NCI-H1105 (cell line): ENCODE measurements at regions not wholly inside any gene's neighbourhood (a gene's known extent, or its start where the extent isn't known, plus 50 kb on each side); places are given as distances from the start of the nearest gene placed in this dataset.
"Not testable (repeated sequence)": the region's sequence is repeated elsewhere in the genome, so short reads cannot be mapped to it uniquely, and the experiment has no call there.

Experiments
- DNase-seq: peaks from one replicate; lab custom pipeline; 2025; lab: John Stamatoyannopoulos, UW

GRCh38 chr3:28033059-28033784 is 208.2 kb upstream of the CMC1 start:
- no peak for DNase-seq

DNA sequence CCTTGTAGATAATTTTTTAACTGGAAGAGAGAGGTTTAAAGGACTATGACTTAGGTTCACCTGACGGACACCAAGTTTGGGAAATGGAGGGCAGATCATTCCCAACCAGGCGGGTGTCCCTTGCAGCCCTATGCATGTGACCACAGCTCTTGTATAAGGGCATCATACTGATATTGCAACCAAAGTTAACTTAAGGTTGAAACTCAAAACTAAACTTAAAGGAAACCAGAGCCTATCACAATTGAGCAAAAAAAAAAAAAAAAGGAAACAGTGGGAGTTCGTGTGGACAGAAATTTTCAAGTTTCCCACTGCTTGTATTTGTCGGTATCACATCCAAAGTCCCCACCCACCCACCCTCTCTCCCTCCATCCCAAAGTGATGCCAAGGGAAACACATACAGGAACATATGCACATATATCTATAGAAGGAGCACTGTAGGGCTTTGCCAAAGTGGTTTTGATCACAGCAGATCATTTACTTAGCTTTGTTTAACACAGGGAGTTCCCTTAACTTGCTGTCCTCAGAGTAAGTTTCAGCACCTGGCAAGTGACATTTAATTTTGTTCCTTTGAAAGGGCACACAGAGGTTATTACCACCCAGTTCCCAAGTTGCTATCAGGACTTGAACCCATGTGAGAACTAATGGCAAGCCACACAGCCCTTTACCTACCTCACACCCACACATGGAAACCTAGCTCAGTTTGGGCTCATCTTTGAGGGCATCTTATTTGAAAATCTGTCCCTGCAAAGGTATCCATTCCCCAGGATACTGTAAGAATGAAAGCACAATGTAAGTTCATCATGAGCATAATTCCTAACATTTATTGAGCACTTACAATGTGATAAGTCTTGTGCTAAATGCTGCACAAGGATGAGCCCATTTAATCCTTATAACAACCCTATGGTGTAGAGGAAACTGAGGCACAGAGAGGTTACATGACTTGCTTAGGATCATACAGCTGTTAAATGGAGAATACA is 204.5 kb upstream of the CMC1 start:
- no peak for DNase-seq

GRCh38 chr3:28039234-28039633 is 202.2 kb upstream of the CMC1 start:
- no peak for DNase-seq

DNA sequence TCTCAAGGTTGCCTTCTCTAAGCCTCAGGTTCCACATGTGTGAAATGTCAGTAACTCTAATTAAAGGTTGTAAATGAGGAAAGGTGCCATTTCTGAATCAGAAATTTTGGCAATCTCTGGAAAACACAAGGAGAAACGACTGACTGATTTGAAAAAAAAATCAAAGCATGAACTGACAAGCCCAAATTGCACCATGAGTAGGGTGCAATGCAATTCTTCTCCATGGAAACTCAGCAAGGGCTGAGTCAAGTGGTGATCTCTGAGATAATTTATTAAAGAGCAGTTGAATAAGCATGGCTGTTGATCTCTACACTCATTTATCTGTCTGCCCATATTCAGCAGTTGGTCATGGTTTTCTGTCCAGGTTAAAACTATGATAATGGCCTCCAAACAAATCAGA is 201.6 kb upstream of the CMC1 start:
- no peak for DNase-seq

DNA sequence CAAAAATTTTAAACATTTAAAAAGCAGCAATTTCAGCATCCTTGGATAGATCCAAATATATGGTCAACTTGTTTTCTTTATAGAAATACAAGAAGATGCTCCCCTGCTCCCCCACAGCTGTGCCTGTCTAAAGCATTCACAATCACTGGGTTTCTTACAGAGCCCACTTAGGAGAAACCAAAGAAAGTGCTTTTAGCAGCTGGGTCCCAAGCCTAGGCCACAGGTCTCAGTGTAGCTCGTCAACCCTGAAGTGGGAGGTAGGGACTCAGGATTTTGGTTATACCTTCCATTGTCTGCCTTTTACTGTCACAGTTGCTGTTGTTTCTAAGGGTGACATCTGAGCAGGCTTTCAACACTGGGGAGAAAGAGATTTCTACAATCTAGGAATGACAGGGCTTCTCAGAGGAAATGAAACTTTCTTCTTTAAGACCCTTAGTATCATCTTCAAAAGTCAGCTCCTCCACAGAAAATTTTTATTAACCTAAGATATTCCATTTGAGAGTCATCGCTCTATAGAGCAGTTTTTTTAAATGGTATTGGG is 199.3 kb upstream of the CMC1 start:
- DNase-seq = no peak

DNA sequence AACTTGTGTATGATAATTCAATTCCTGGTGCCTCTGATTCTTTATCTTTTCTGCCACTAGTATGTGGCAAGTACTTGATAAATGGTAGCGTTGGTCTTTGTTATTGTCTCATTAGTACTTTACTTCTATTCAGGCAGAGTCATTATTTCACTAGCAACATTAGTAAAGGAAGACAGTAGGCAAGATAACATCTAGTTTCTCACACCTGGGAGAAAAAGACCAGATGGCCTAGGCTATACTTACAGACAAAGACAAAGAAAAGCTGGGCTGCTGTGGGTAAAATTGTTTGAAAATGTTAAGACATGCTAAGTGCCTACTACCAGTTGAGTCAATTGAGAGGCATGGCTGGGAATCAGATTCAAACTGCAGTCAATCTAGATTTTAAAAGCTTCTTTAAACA is 198.7 kb upstream of the CMC1 start:
- DNase-seq = no peak

- DNase-seq = no peak
Observed at GRCh38 chr3:28050120-28050519, 191.3 kb upstream of the CMC1 start.

- DNase-seq = no peak
Observed at GRCh38 chr3:28050885-28051284, 190.5 kb upstream of the CMC1 start.

- no peak for DNase-seq
Observed at GRCh38 chr3:28053759-28054158, 187.7 kb upstream of the CMC1 start.

DNA sequence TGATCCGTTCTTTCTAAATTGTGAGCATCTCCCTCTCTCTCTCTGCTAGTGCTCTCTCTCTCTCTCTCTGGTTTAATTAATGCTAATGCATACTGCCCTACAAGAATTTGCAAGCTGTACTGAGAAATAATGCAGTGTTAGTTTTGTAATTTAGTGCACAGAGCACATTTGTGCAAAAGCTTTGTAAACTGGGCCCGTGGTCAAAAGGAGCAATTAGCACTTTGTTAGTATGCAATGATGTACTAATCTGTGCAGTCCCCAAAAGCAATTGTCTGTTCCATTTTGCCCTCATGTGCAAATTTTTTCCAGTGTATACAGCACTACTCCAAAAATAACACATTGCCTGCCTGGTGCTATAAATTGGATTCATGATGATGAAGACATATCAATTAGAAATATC is 184.6 kb upstream of the CMC1 start:
- no peak for DNase-seq

DNA sequence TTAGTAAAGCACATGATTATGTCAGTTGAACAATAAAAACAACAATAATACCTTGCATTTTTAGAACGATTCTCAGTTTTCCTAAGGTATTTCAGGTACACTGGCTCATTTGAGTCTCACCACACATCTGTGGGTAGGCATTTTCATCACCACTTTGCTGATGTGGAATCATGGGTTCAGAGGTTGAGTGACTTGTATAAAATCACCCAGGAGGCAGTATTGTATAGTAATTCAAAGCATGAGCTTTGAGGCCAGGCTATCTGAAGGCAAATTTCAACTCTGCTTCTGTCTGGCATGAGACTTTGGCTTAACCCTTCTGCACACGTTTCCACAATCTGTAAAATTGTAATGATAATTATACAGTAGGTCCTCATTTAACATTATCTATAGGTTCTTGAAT is 183.9 kb upstream of the CMC1 start:
- DNase-seq = no peak

DNA sequence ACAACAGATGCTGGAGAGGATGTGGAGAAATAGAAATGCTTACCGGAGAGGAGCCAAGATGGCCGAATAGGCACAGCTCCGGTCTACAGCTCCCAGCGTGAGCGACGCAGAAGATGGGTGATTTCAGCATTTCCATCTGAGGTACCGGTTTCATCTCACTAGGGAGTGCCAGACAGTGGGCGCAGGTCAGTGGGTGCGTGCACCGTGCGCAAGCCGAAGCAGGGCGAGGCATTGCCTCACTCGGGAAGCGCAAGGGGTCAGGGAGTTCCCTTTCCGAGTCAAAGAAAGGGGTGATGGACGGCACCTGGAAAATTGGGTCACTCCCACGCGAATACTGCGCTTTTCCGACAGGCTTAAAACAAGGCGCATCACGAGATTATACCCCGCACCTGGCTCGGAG is 182.2 kb upstream of the CMC1 start:
- DNase-seq = not testable (repeated sequence)

DNA sequence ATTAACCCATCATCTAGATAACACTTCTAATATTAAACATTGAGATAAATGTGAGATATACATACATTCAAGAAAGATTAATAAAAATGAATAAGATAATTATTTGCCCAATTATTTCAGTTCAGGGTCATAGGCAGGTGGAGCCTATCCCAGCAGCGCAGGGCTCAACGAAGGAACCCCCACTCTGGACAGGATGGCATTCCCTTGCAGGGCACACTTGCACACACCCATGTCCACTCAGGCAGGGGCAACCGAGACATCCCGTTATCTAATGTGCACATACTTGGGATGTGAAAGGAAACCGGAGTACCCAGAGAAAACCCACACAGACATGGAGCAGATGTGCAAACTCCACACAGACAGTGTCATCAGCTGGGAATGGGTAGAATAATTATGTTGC is 175.4 kb upstream of the CMC1 start:
- no peak for DNase-seq

- no peak for DNase-seq
Observed at GRCh38 chr3:28067014-28067413, 174.4 kb upstream of the CMC1 start.

- DNase-seq = no peak
Observed at GRCh38 chr3:28068342-28068741, 173.1 kb upstream of the CMC1 start.

GRCh38 chr3:28069438-28069837 is 172.0 kb upstream of the CMC1 start:
- DNase-seq = no peak

DNA sequence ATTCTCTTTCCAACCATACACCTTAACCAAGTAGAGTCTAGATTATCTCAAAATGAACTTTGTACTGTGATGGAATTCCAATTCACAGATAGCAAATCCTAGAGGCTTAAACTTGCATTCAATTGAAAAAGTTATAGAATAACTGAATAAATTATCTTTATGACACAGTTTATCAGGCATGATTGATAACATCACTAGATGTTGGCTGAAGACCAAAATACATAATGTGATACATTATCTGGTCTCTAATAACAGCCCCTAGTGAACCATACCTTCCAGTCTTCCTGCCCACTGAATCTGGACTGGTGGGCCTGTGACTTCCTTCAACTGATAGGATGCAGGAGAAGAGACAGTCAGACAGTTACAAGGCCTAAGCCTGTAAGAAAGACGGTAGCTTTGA is 165.2 kb upstream of the CMC1 start:
- DNase-seq = no peak

DNA sequence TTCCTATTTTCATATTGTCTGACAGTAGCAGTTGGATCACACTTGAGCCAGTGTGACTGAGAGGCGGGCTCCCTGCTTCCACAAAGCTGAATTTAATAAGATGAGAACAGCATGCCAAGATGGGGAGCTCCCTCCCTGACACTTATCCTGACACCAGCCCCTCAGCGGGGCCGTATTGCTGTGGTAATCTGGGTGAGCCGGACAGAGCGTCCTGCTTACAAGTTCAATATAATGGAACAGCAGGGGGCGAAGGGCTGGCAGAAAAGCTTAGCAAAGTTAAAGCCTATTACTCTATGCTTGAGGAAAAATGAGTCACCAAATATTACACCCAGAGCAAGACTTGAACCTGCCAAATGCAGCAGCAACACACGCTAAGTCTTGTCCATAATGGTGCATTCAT is 163.8 kb upstream of the CMC1 start:
- DNase-seq = no peak

GRCh38 chr3:28078536-28078935 is 162.9 kb upstream of the CMC1 start:
- no peak for DNase-seq

- no peak for DNase-seq
Observed at GRCh38 chr3:28080716-28081115, 160.7 kb upstream of the CMC1 start.

- DNase-seq = no peak
Observed at GRCh38 chr3:28081533-28081947, 159.9 kb upstream of the CMC1 start.

DNA sequence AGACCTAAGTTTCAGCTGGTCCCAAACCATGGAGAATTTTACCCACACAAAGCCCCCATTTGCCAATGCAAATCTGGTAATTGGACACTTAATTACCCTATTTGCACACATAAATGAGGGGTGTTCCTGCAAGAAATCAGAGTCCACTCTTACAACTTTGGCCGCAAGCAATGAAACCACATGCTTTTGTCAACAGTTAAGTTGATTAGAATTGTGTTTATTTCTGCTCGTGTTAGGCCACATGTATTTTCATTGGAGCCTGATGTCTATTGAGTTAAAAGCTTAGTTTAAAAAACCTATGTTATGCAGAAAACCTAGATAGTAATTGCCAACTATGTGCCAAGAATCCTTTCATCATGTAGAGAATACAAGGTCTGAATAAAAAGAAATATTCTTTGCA is 153.8 kb upstream of the CMC1 start:
- DNase-seq = no peak
